Skeletal muscle tissue (tissue), 3 donors: ENCODE measurements at regions not wholly inside any gene's neighbourhood (a gene's known extent, or its start where the extent isn't known, plus 50 kb on each side); places are given as distances from the start of the nearest gene placed in this dataset.

Source experiments
- H3K27ac ChIP-seq: one replicate; pipeline ENCODE4 v1.7.0; 2013; ENCODE audit warnings: mild to moderate bottlenecking, low read depth, low read length, inconsistent platforms
- H3K27me3 ChIP-seq, 3 donors: one replicate each; pipeline ENCODE4 v1.7.0; 2013; ENCODE audit warnings: low read length in 3 of 3; ENCODE audit not compliant: control insufficient read depth in 3 of 3, insufficient read depth in 3 of 3
- H3K36me3 ChIP-seq, 3 donors: one replicate each; pipeline ENCODE4 v1.7.0; 2013; ENCODE audit warnings: low read length in 3 of 3; ENCODE audit not compliant: control insufficient read depth in 3 of 3, insufficient read depth in 3 of 3
- H3K4me1 ChIP-seq, 3 donors: one replicate each; pipeline ENCODE4 v1.7.0; 2013; ENCODE audit warnings: low read length in 3 of 3, mild to moderate bottlenecking in 3 of 3; ENCODE audit not compliant: control insufficient read depth in 3 of 3, insufficient read depth in 3 of 3
- H3K4me3 ChIP-seq, 3 donors: one replicate each; pipeline ENCODE4 v1.7.0; 2013; ENCODE audit warnings: low read length in 3 of 3
- H3K9ac ChIP-seq, 3 donors: one replicate each; pipeline ENCODE4 v1.7.0; 2013; ENCODE audit warnings: low read length in 3 of 3, mild to moderate bottlenecking in 3 of 3, moderate library complexity in 2 of 3, low read depth in 1 of 3
- H3K9me3 ChIP-seq, 3 donors: one replicate each; pipeline ENCODE4 v1.7.0; 2013; ENCODE audit warnings: low read length in 3 of 3; ENCODE audit not compliant: control insufficient read depth in 3 of 3
- donor health status: Osteomylitis.

- Histone ChIP-seq H3K36me3 (no peaks in the 10 kb centered on the region), H3K9me3 (peaks cover 0 to 4% (median 0%) of the 10 kb centered on the region in 3 donors), H3K27ac (no peak overlapping the region), H3K4me3 (no peak overlapping the region), H3K4me1 (no peaks in the 10 kb centered on the region), H3K27me3 (no peaks in the 10 kb centered on the region), H3K9ac (no peak overlapping the region)
Measured at GRCh38 chr5:117299224-117299935, 724.8 kb upstream of the SEMA6A start.

- no peak overlapping the region for H3K27ac ChIP-seq
- peaks cover 0 to 4% (median 0%) of the 10 kb centered on the region in 3 donors for H3K9me3 ChIP-seq
- no peaks in the 10 kb centered on the region for H3K4me1 ChIP-seq
- no peaks in the 10 kb centered on the region for H3K36me3 ChIP-seq
- H3K4me3 ChIP-seq: no peak overlapping the region
- H3K9ac ChIP-seq: no peak overlapping the region
- no peaks in the 10 kb centered on the region for H3K27me3 ChIP-seq
Measured at GRCh38 chr5:117296872-117297271, 722.2 kb upstream of the SEMA6A start.

DNA sequence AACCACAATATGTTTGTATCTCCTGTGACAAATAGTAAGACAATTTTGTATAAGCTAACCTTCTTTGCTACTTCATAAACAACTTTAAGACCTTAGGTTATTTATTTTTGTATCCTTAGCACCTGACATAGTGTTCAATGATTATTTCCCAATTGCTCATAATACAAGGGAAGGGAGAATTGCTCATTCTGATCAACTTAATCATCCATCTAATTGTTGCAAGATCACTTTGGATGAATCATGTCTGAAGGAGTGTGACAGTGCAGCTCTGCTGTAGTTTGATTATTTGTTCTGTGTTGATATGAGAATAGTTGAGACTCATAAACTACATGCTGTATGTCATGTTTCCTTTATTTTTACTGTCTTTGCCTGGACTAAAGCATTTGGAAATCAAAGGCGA is 721.3 kb upstream of the SEMA6A start:
- Histone ChIP-seq H3K27me3 (no peaks in the 10 kb centered on the region), H3K27ac (no peak overlapping the region), H3K36me3 (no peaks in the 10 kb centered on the region)

DNA sequence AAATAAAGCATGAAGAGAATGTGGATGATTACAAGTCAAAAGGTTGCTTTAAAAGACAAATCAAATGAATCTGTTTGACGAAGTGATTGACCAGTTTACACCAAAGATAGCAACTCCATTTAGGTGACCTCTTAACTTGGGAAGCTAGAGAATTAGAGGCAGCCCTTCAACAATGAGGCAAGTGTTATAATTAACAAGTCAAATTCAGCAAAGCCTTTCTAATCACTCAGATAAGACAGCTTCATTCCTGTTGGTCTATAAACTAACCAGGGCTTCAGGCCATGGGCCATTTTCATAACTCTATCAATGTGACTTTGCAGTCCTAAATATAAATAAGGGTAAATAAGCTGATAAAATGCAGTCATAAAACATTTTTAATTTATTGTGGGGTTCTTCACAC is 712.2 kb upstream of the SEMA6A start:
- no peak overlapping the region for H3K27ac ChIP-seq
- no peak overlapping the region for H3K4me3 ChIP-seq
- no peaks in the 10 kb centered on the region for H3K9me3 ChIP-seq

More for the DNA sequence above, 721.3 kb upstream of the SEMA6A start:
- H3K4me3 ChIP-seq: no peak overlapping the region
- no peaks in the 10 kb centered on the region for H3K4me1 ChIP-seq
- peaks cover 0 to 4% (median 0%) of the 10 kb centered on the region in 3 donors for H3K9me3 ChIP-seq
- H3K9ac ChIP-seq: no peak overlapping the region

GRCh38 chr5:117271656-117272055 is 697.0 kb upstream of the SEMA6A start:
- Histone ChIP-seq H3K27ac (no peak overlapping the region), H3K9ac (no peak overlapping the region), H3K4me3 (no peak overlapping the region), H3K36me3 (no peaks in the 10 kb centered on the region), H3K4me1 (no peaks in the 10 kb centered on the region), H3K9me3 (no peaks in the 10 kb centered on the region), H3K27me3 (no peaks in the 10 kb centered on the region)

More for the DNA sequence above, 712.2 kb upstream of the SEMA6A start:
- no peak overlapping the region for H3K9ac ChIP-seq
- no peaks in the 10 kb centered on the region for H3K4me1 ChIP-seq
- H3K27me3 ChIP-seq: no peaks in the 10 kb centered on the region
- no peaks in the 10 kb centered on the region for H3K36me3 ChIP-seq

DNA sequence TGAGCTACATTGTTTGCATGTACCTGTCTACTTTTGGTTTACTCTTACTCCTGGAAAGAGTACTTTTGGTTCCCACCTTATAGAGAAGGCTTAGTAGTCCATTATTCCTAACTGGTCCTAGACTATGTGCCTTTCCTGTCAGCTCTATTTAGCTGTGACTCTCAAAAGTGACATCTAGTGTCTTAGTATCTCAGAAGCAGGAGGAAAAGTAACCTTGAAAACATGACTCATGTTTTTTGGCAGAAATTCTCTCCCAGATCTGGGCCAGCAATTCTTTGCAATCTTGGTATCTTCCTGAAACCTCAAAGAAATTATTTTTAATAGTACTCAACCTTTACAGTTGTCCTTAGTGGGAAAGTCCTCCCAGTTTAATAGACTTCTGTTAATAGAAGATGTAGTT is 691.7 kb upstream of the SEMA6A start:
- H3K36me3 ChIP-seq: no peaks in the 10 kb centered on the region
- H3K4me1 ChIP-seq: no peaks in the 10 kb centered on the region
- no peaks in the 10 kb centered on the region for H3K27me3 ChIP-seq
- H3K9me3 ChIP-seq: peaks cover 0 to 6% (median 0%) of the 10 kb centered on the region in 3 donors
- H3K4me3 ChIP-seq: no peak overlapping the region
- no peak overlapping the region for H3K9ac ChIP-seq
- H3K27ac ChIP-seq: no peak overlapping the region

- no peaks in the 10 kb centered on the region for H3K4me1 ChIP-seq
- H3K36me3 ChIP-seq: no peaks in the 10 kb centered on the region
- no peak overlapping the region for H3K27ac ChIP-seq
- no peak overlapping the region for H3K4me3 ChIP-seq
- H3K9ac ChIP-seq: no peak overlapping the region
- peaks cover 0 to 6% (median 0%) of the 10 kb centered on the region in 3 donors for H3K9me3 ChIP-seq
- no peaks in the 10 kb centered on the region for H3K27me3 ChIP-seq
Measured at GRCh38 chr5:117263231-117263630, 688.6 kb upstream of the SEMA6A start.

DNA sequence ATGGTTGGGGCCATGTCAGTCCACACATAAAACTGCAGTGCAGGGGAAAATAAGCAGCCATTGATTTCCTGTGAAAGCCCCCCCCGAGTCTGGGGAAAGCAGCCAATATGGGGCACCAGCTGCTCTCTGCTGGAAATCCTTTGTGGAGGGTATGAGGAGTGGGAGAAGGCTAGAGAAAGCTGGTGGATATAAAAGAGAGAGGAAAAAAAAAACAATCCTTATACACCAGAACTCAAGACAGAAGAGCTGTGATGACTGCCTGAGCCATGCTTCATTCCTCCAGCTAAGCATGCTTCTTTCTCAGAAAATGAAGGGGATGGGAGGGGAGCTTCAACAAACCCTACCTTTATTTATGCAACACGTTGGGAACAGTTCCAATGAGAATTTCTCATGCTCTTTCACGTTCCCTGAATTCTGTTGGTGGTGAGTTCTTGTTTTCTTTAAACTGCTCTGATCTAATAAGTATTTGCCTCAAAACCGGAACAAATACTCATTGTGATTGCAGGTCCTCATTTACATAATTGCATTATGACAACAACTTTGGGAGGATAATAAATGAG is 688.0 kb upstream of the SEMA6A start:
- H3K36me3 ChIP-seq: no peaks in the 10 kb centered on the region
- H3K9ac ChIP-seq: no peak overlapping the region
- no peak overlapping the region for H3K27ac ChIP-seq
- H3K4me1 ChIP-seq: no peaks in the 10 kb centered on the region
- no peak overlapping the region for H3K4me3 ChIP-seq
- no peaks in the 10 kb centered on the region for H3K27me3 ChIP-seq
- H3K9me3 ChIP-seq: peaks cover 0 to 6% (median 0%) of the 10 kb centered on the region in 3 donors

DNA sequence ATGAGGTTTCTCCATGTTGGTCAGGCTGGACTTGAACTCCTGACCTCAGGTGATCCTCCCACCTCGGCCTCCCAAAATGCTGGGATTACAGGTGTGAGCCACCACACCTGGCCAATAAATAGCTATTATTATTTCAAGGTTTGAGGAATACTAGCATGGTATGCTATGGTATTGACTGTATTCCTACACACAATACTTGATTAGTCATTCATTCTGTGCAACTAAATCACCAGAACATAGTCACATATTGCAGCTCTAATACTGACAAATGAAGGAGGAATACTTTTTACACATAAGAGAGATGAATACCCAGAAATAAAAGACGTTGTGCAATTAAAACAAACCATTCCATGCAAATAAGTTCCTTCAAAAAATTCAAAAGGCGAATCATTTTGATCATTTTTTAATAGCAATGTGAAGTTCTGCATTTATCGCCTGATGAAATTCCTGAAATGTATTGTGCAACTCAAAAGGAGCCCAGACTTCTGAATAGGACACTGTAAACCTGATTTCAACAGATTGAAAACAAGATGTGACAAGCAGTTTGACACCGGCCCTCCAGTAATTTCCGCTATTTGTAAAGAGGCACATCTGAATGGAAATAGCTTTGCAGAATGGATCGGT is 687.4 kb upstream of the SEMA6A start:
- Histone ChIP-seq H3K27ac (no peak overlapping the region), H3K4me1 (no peaks in the 10 kb centered on the region), H3K27me3 (no peaks in the 10 kb centered on the region), H3K9me3 (peaks cover 0 to 6% (median 0%) of the 10 kb centered on the region in 3 donors), H3K36me3 (no peaks in the 10 kb centered on the region), H3K4me3 (no peak overlapping the region), H3K9ac (no peak overlapping the region)
